ENCODE measurements at regions not wholly inside any gene's neighbourhood (a gene's known extent, or its start where the extent isn't known, plus 50 kb on each side); places are given as distances from the start of the nearest gene placed in this dataset.

- TF ChIP-seq ASH2L (IDR thresholded peaks at IDR 0.05; ENCODE audit: low read length) (no peak), HDAC2 (IDR thresholded peaks at IDR 0.05; ENCODE audit: borderline replicate concordance in 1 of 2, low read depth in 2 of 2, low read length in 2 of 2) (no peak), CTCF (IDR thresholded peaks at IDR 0.05; ENCODE audit: control extremely low read depth in 1 of 3, insufficient read depth in 1 of 3, low read depth in 1 of 3, low read length in 3 of 3) (no peak), POLR2A (IDR thresholded peaks at IDR 0.05; ENCODE audit: control extremely low read depth in 1 of 2, low read depth in 2 of 2, low read length in 2 of 2) (no peak), CEBPB (IDR thresholded peaks at IDR 0.05; ENCODE audit: low read depth, low read length) (no peak), JUND (IDR thresholded peaks at IDR 0.05; ENCODE audit: low read length) (no peak), YY1 (IDR thresholded peaks at IDR 0.05; ENCODE audit: low read depth, low read length) (no peak)
Observed at GRCh38 chrX:25858273-25858880, 279.8 kb upstream of the MAGEB18 start.
